Hepatocyte (in vitro differentiated cells): ENCODE measurements at regions not wholly inside any gene's neighbourhood (a gene's known extent, or its start where the extent isn't known, plus 50 kb on each side); places are given as distances from the start of the nearest gene placed in this dataset.

Experiments
- DNase-seq: peaks from one replicate; pipeline ENCODE4 v3.0.0-alpha.2; 2016; ENCODE audit warnings: low spot score
- H2AFZ ChIP-seq: fragments of 200-600 bp; sonication (generic); 2 replicates; pipeline ENCODE4 v1.6.0; 2016; ENCODE audit warnings: antibody characterized with exemption, mild to moderate bottlenecking
- H3K27ac ChIP-seq: fragments of 200-600 bp; sonication (generic); 2 replicates; pipeline ENCODE4 v1.5.1; 2016; ENCODE audit warnings: mild to moderate bottlenecking
- H3K27me3 ChIP-seq: fragments of 200-600 bp; sonication (generic); 2 replicates; pipeline ENCODE4 v1.6.1; 2016
- H3K36me3 ChIP-seq: fragments of 200-600 bp; sonication (generic); replicated peaks from 2 replicates; pipeline ENCODE4 v1.5.1; 2016; ENCODE audit warnings: low read depth; ENCODE audit not compliant: insufficient read depth
- H3K4me1 ChIP-seq: fragments of 200-600 bp; sonication (generic); 2 replicates; pipeline ENCODE4 v1.5.1; 2016; ENCODE audit warnings: mild to moderate bottlenecking, moderate library complexity; ENCODE audit not compliant: insufficient read depth
- H3K4me2 ChIP-seq: fragments of 200-600 bp; sonication (generic); 2 replicates; pipeline ENCODE4 v1.6.0; 2016
- H3K4me3 ChIP-seq: fragments of 200-600 bp; sonication (generic); 2 replicates; pipeline ENCODE4 v1.5.1; 2016; ENCODE audit warnings: mild to moderate bottlenecking
- H3K79me2 ChIP-seq: fragments of 200-600 bp; sonication (generic); 2 replicates; pipeline ENCODE4 v1.6.0; 2017; ENCODE audit warnings: mild to moderate bottlenecking
- H3K9me2 ChIP-seq: fragments of 200-600 bp; sonication (generic); replicated peaks from 2 replicates; pipeline ENCODE4 v1.6.0; 2017; ENCODE audit warnings: mild to moderate bottlenecking; ENCODE audit not compliant: insufficient read depth
- H3K9me3 ChIP-seq: fragments of 200-600 bp; sonication (generic); 2 replicates; pipeline ENCODE4 v1.5.1; 2016; ENCODE audit warnings: low read depth, mild to moderate bottlenecking
- H4K20me1 ChIP-seq: fragments of 200-600 bp; sonication (generic); 2 replicates; pipeline ENCODE4 v1.6.0; 2016; ENCODE audit warnings: mild to moderate bottlenecking; ENCODE audit not compliant: insufficient read depth, poor library complexity, severe bottlenecking
- CTCF ChIP-seq: fragments of 200-600 bp; sonication (generic); IDR thresholded peaks from 2 replicates; pipeline ENCODE4 v1.5.1; 2016; ENCODE audit warnings: antibody characterized with exemption, mild to moderate bottlenecking; ENCODE audit not compliant: poor library complexity
- EZH2 ChIP-seq: fragments of 200-600 bp; sonication (generic); IDR thresholded peaks from 2 replicates; pipeline ENCODE4 v1.6.1; 2016; ENCODE audit warnings: antibody characterized with exemption, mild to moderate bottlenecking, borderline replicate concordance
- EZH2phosphoT487 ChIP-seq: fragments of 200-600 bp; sonication (generic); IDR thresholded peaks from one replicate; pipeline ENCODE4 v1.6.1; 2018; ENCODE audit warnings: antibody characterized with exemption, mild to moderate bottlenecking, low read depth, moderate library complexity; ENCODE audit not compliant: unreplicated experiment, severe bottlenecking
- WGBS: methylation state at CpG from one replicate; pipeline ENCODE4 v1.1.6; 2016; ENCODE audit warnings: low lambda C conversion rate; ENCODE audit errors: missing lambda C conversion rate; 5-methylcytosine and 5-hydroxymethylcytosine counted together

- no peak for DNase-seq
- Histone ChIP-seq H4K20me1 (no peaks in the 10 kb centered on the region), H2AFZ (no peak overlapping the region), H3K36me3 (no peaks in the 10 kb centered on the region), H3K27me3 (no peaks in the 10 kb centered on the region), H3K9me3 (no peaks in the 10 kb centered on the region), H3K4me3 (no peak overlapping the region), H3K4me2 (no peak overlapping the region), H3K79me2 (no peaks in the 10 kb centered on the region), H3K9me2 (no peaks in the 10 kb centered on the region), H3K4me1 (peaks cover 17% of the 10 kb centered on the region), H3K27ac (no peak overlapping the region)
- TF ChIP-seq EZH2phosphoT487 = no peak
- TF ChIP-seq CTCF = no peak
- no peak for TF ChIP-seq EZH2
- WGBS = 61% methylated on average over 3 of the region's 3 CpGs
Measured at GRCh38 chr2:55118643-55119083, 68.4 kb upstream of the RTN4 start.

DNA sequence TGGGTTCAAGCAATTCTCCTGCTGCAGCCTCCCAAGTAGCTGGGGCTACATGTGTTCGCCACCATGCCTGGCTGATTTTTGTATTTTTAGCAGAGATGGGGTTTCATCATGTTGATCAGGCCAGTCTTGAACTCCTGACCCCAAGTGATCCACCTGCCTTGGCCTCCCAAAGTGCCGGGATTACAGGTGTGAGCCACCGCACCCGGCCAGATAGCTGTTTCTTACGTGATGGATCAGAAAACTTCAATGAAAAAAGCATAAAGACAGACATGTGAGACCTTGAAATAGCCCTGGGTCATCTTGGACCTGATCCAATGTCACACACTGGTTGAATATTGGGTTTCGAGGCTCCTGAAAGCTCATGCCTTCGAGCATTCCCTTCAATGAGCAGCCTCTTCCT, 66.7 kb upstream of the RTN4 start:
- H3K4me2 ChIP-seq = no peak overlapping the region

GRCh38 chr2:55116598-55116964, 66.3 kb upstream of the RTN4 start:
- no peak overlapping the region for H3K27ac ChIP-seq
- WGBS = 100% methylated on average over 1 of the region's 1 CpG
- DNase-seq = no peak
- H3K27me3 ChIP-seq = no peaks in the 10 kb centered on the region
- no peak overlapping the region for H2AFZ ChIP-seq
- no peak overlapping the region for H3K4me3 ChIP-seq
- no peaks in the 10 kb centered on the region for H3K9me3 ChIP-seq
- no peaks in the 10 kb centered on the region for H4K20me1 ChIP-seq
- H3K36me3 ChIP-seq = no peaks in the 10 kb centered on the region
- TF ChIP-seq EZH2phosphoT487 (no peak), EZH2 (no peak), CTCF (no peak)
- H3K4me1 ChIP-seq = peaks cover 30% of the 10 kb centered on the region
- no peaks in the 10 kb centered on the region for H3K79me2 ChIP-seq
- no peak overlapping the region for H3K4me2 ChIP-seq
- H3K9me2 ChIP-seq = no peaks in the 10 kb centered on the region

More for the DNA sequence above, 66.7 kb upstream of the RTN4 start:
- DNase-seq = no peak
- H3K27ac ChIP-seq = no peak overlapping the region
- no peak overlapping the region for H3K4me3 ChIP-seq
- H4K20me1 ChIP-seq = no peaks in the 10 kb centered on the region
- no peaks in the 10 kb centered on the region for H3K9me2 ChIP-seq
- WGBS = 89% methylated on average over 7 of the region's 7 CpGs
- no peaks in the 10 kb centered on the region for H3K27me3 ChIP-seq
- H3K79me2 ChIP-seq = no peaks in the 10 kb centered on the region
- no peaks in the 10 kb centered on the region for H3K9me3 ChIP-seq
- TF ChIP-seq CTCF (no peak), EZH2phosphoT487 (no peak), EZH2 (no peak)
- no peak overlapping the region for H2AFZ ChIP-seq
- no peaks in the 10 kb centered on the region for H3K36me3 ChIP-seq
- peaks cover 28% of the 10 kb centered on the region for H3K4me1 ChIP-seq
